Trophoblast cell (in vitro differentiated cells and primary cell): ENCODE measurements at regions not wholly inside any gene's neighbourhood (a gene's known extent, or its start where the extent isn't known, plus 50 kb on each side); places are given as distances from the start of the nearest gene placed in this dataset.

Source experiments
- DNase-seq, 2 donors: peaks; one replicate each; pipeline ENCODE4 v3.0.0-alpha.2; 2016
- H2AFZ ChIP-seq: 2 replicates; pipeline ENCODE4 v1.6.1; 2013; ENCODE audit warnings: low read length, moderate library complexity, mild to moderate bottlenecking; ENCODE audit not compliant: insufficient read depth, poor library complexity
- H2AK5ac ChIP-seq: 2 replicates; pipeline ENCODE4 v1.6.1; 2013; ENCODE audit warnings: mild to moderate bottlenecking, low read length
- H2BK120ac ChIP-seq: 2 replicates; pipeline ENCODE4 v1.6.1; 2013; ENCODE audit warnings: low read length, mild to moderate bottlenecking, moderate library complexity; ENCODE audit not compliant: insufficient read depth, poor library complexity
- H2BK12ac ChIP-seq: 2 replicates; pipeline ENCODE4 v1.6.1; 2013; ENCODE audit warnings: mild to moderate bottlenecking, low read length, moderate library complexity
- H2BK5ac ChIP-seq: 2 replicates; pipeline ENCODE4 v1.6.1; 2013; ENCODE audit warnings: low read length, low read depth, moderate library complexity, mild to moderate bottlenecking; ENCODE audit not compliant: poor library complexity
- H3K14ac ChIP-seq: 2 replicates; pipeline ENCODE4 v1.6.1; 2013; ENCODE audit warnings: mild to moderate bottlenecking, low read length
- H3K18ac ChIP-seq: 2 replicates; pipeline ENCODE4 v1.6.1; 2013; ENCODE audit warnings: mild to moderate bottlenecking, low read length
- H3K23ac ChIP-seq: 2 replicates; pipeline ENCODE4 v1.6.1; 2013; ENCODE audit warnings: low read length
- H3K27ac ChIP-seq: 2 replicates; pipeline ENCODE4 v1.5.1; 2013; ENCODE audit warnings: low read depth, mild to moderate bottlenecking, inconsistent platforms, low read length, moderate library complexity
- H3K27me3 ChIP-seq: 2 replicates; pipeline ENCODE4 v1.6.1; 2013; ENCODE audit warnings: inconsistent platforms, mild to moderate bottlenecking, low read length, moderate library complexity; ENCODE audit not compliant: insufficient read depth
- H3K36me3 ChIP-seq, 2 experiments: 1 replicate in 1 of 2; 2 replicates in 1 of 2; pipeline ENCODE4 v1.6.1; 2013; ENCODE audit warnings: low read length in 2 of 2, mild to moderate bottlenecking in 2 of 2, moderate library complexity in 1 of 2; ENCODE audit not compliant: insufficient read depth in 2 of 2, control insufficient read depth in 1 of 2
- H3K4ac ChIP-seq: 2 replicates; pipeline ENCODE4 v1.6.1; 2013; ENCODE audit warnings: low read depth, mild to moderate bottlenecking, low read length, moderate library complexity
- H3K4me1 ChIP-seq, 2 experiments: 1 replicate in 1 of 2; 2 replicates in 1 of 2; pipeline ENCODE4 v1.6.1; 2013; ENCODE audit warnings: low read length in 2 of 2, mild to moderate bottlenecking in 2 of 2, moderate library complexity in 1 of 2; ENCODE audit not compliant: insufficient read depth in 2 of 2, control insufficient read depth in 1 of 2
- H3K4me2 ChIP-seq: 2 replicates; pipeline ENCODE4 v1.6.1; 2013; ENCODE audit warnings: inconsistent platforms, mild to moderate bottlenecking, low read length, moderate library complexity
- H3K4me3 ChIP-seq: 2 replicates; pipeline ENCODE4 v1.5.1; 2013; ENCODE audit warnings: mild to moderate bottlenecking, low read depth, low read length, inconsistent platforms
- H3K79me1 ChIP-seq: one replicate; pipeline ENCODE4 v1.6.1; 2013; ENCODE audit warnings: low read length
- H3K79me2 ChIP-seq: 2 replicates; pipeline ENCODE4 v1.6.1; 2013; ENCODE audit warnings: low read length, mild to moderate bottlenecking; ENCODE audit not compliant: control insufficient read depth, insufficient read depth, poor library complexity
- H3K9ac ChIP-seq: 2 replicates; pipeline ENCODE4 v1.6.1; 2013; ENCODE audit warnings: mild to moderate bottlenecking, low read length
- H3K9me3 ChIP-seq: 2 replicates; pipeline ENCODE4 v1.6.1; 2013; ENCODE audit warnings: low read depth, mild to moderate bottlenecking, control low read depth, inconsistent platforms, low read length; ENCODE audit not compliant: insufficient read depth
- H4K12ac ChIP-seq: 2 replicates; pipeline ENCODE4 v1.6.1; 2013; ENCODE audit warnings: low read depth, mild to moderate bottlenecking, low read length, moderate library complexity
- H4K8ac ChIP-seq: 2 replicates; pipeline ENCODE4 v1.6.1; 2013; ENCODE audit warnings: low read depth, mild to moderate bottlenecking, low read length, moderate library complexity
- H4K91ac ChIP-seq: one replicate; pipeline ENCODE4 v1.6.1; 2013; ENCODE audit warnings: low read depth, mild to moderate bottlenecking, low read length, moderate library complexity
- WGBS: extraction: QIAGEN DNeasy Blood & Tissue Kit; methylation state at CpG from one replicate; pipeline ENCODE4 v1.1.7; 2013; ENCODE audit warnings: missing lambda C conversion rate; ENCODE audit not compliant: insufficient read length, insufficient coverage; ENCODE audit errors: extremely low coverage; 5-methylcytosine and 5-hydroxymethylcytosine counted together

GRCh38 chr4:31585503-31585902 is 865.3 kb downstream of the PCDH7 start:
- H4K91ac ChIP-seq: no peak overlapping the region
- H3K4ac ChIP-seq: no peak overlapping the region
- H3K36me3 ChIP-seq: no peaks in the 10 kb centered on the region
- H3K27me3 ChIP-seq: no peaks in the 10 kb centered on the region
- no peak overlapping the region for H3K9ac ChIP-seq
- H2AFZ ChIP-seq: no peak overlapping the region
- no peaks in the 10 kb centered on the region for H3K79me1 ChIP-seq
- no peak overlapping the region for H3K14ac ChIP-seq
- no peak overlapping the region for H2BK120ac ChIP-seq
- H2AK5ac ChIP-seq: no peak overlapping the region
- H3K4me2 ChIP-seq: no peak overlapping the region
- H2BK12ac ChIP-seq: no peak overlapping the region
- no CpG with 5 or more reads among the region's 2 CpGs for WGBS
- H3K9me3 ChIP-seq: no peaks in the 10 kb centered on the region
- no peak overlapping the region for H3K23ac ChIP-seq
- H3K18ac ChIP-seq: no peak overlapping the region
- H2BK5ac ChIP-seq: no peak overlapping the region
- no peak overlapping the region for H4K8ac ChIP-seq
- no peak overlapping the region for H3K4me3 ChIP-seq
- H4K12ac ChIP-seq: no peak overlapping the region
- no peaks in the 10 kb centered on the region for H3K4me1 ChIP-seq
- H3K79me2 ChIP-seq: no peaks in the 10 kb centered on the region
- no peak overlapping the region for H3K27ac ChIP-seq
- DNase-seq: no peak

GRCh38 chr4:31592293-31592692 is 872.1 kb downstream of the PCDH7 start:
- Histone ChIP-seq H3K4me2 (no peak overlapping the region), H3K36me3 (no peaks in the 10 kb centered on the region), H2AK5ac (no peak overlapping the region), H4K12ac (no peak overlapping the region), H3K23ac (no peak overlapping the region), H3K79me2 (no peaks in the 10 kb centered on the region), H3K9ac (no peak overlapping the region), H3K14ac (no peak overlapping the region), H2BK120ac (no peak overlapping the region), H2BK5ac (no peak overlapping the region), H3K4ac (no peak overlapping the region), H3K4me1 (no peaks in the 10 kb centered on the region), H3K4me3 (no peak overlapping the region), H3K79me1 (no peaks in the 10 kb centered on the region), H2BK12ac (no peak overlapping the region), H4K8ac (no peak overlapping the region), H4K91ac (no peak overlapping the region), H3K27ac (no peak overlapping the region), H3K18ac (no peak overlapping the region), H3K27me3 (no peaks in the 10 kb centered on the region), H2AFZ (no peak overlapping the region), H3K9me3 (no peaks in the 10 kb centered on the region)
- DNase-seq: no peak
- WGBS: no CpG with 5 or more reads among the region's 2 CpGs

- Histone ChIP-seq H2AFZ (no peak overlapping the region), H2BK12ac (no peak overlapping the region), H4K8ac (no peak overlapping the region), H3K36me3 (no peaks in the 10 kb centered on the region), H4K12ac (no peak overlapping the region), H4K91ac (no peak overlapping the region), H3K27ac (no peak overlapping the region), H3K79me1 (no peaks in the 10 kb centered on the region), H3K9me3 (no peaks in the 10 kb centered on the region), H3K14ac (no peak overlapping the region), H2AK5ac (no peak overlapping the region), H2BK5ac (no peak overlapping the region), H3K79me2 (no peaks in the 10 kb centered on the region), H3K4me1 (no peaks in the 10 kb centered on the region), H2BK120ac (no peak overlapping the region), H3K4ac (no peak overlapping the region), H3K23ac (no peak overlapping the region), H3K9ac (no peak overlapping the region), H3K4me2 (no peak overlapping the region), H3K4me3 (no peak overlapping the region), H3K27me3 (no peaks in the 10 kb centered on the region), H3K18ac (no peak overlapping the region)
- DNase-seq: no peak
- no CpG with 5 or more reads among the region's 2 CpGs for WGBS
Measured at GRCh38 chr4:31595496-31595895, 875.3 kb downstream of the PCDH7 start.

- H3K27me3 ChIP-seq: no peaks in the 10 kb centered on the region
- H3K79me1 ChIP-seq: no peaks in the 10 kb centered on the region
- WGBS: no CpG with 5 or more reads among the region's 3 CpGs
Measured at GRCh38 chr4:31598639-31599038, 878.5 kb downstream of the PCDH7 start.

More at GRCh38 chr4:31598639-31599038, 878.5 kb downstream of the PCDH7 start:
- Histone ChIP-seq H2BK12ac (no peak overlapping the region), H3K4me3 (no peak overlapping the region), H4K8ac (no peak overlapping the region), H2AFZ (no peak overlapping the region), H3K4me2 (no peak overlapping the region), H3K4ac (no peak overlapping the region), H3K14ac (no peak overlapping the region), H3K18ac (no peak overlapping the region), H2BK120ac (no peak overlapping the region), H3K36me3 (no peaks in the 10 kb centered on the region), H3K27ac (no peak overlapping the region), H4K12ac (no peak overlapping the region), H2AK5ac (no peak overlapping the region), H3K4me1 (no peaks in the 10 kb centered on the region), H2BK5ac (no peak overlapping the region), H3K9me3 (no peaks in the 10 kb centered on the region), H3K23ac (no peak overlapping the region), H3K79me2 (no peaks in the 10 kb centered on the region), H3K9ac (no peak overlapping the region), H4K91ac (no peak overlapping the region)
- DNase-seq: no peak
